Mammary epithelial cell (primary cell): ENCODE measurements at regions not wholly inside any gene's neighbourhood (a gene's known extent, or its start where the extent isn't known, plus 50 kb on each side); places are given as distances from the start of the nearest gene placed in this dataset.

Experiments used
- CTCF ChIP-seq, 2 donors: IDR thresholded peaks in 1 of 2; conservative IDR thresholded peaks in 1 of 2; 2 replicates each; pipeline ENCODE4 v1.5.1; 2011 to 2012; ENCODE audit warnings: inconsistent platforms in 2 of 2, low read length in 2 of 2, mild to moderate bottlenecking in 2 of 2, control low read depth in 1 of 2, low read depth in 1 of 2; ENCODE audit not compliant: insufficient read depth in 1 of 2; ENCODE audit errors: extremely low read depth in 1 of 2
- EZH2 ChIP-seq: IDR thresholded peaks from 2 replicates; pipeline ENCODE4 v1.6.1; 2012; ENCODE audit warnings: low read length, inconsistent platforms, borderline replicate concordance

GRCh38 chr5:116354699-116355098 is 219.9 kb downstream of the SEMA6A start:
- TF ChIP-seq CTCF (conservative IDR thresholded peaks at IDR 0.05 in 1 of 2, IDR thresholded peaks at IDR 0.05 in 1 of 2; ENCODE audit: extremely low read depth in 1 of 2, insufficient read depth in 1 of 2, low read depth in 1 of 2, low read length in 2 of 2) (no peak), EZH2 (no peak)
